ENCODE measurements at regions not wholly inside any gene's neighbourhood (a gene's known extent, or its start where the extent isn't known, plus 50 kb on each side); places are given as distances from the start of the nearest gene placed in this dataset.

- no peak for DNase-seq
Measured at GRCh38 chr3:16810593-16811367, 74.0 kb upstream of the PLCL2 start.

- DNase-seq, result no peak
Measured at GRCh38 chr3:16811950-16812349, 72.8 kb upstream of the PLCL2 start.

GRCh38 chr3:16813336-16813735, 71.4 kb upstream of the PLCL2 start:
- DNase-seq, result peak; percentile 12

GRCh38 chr3:16816048-16816780, 68.5 kb upstream of the PLCL2 start:
- no peak for DNase-seq

- peak; percentile 59 for DNase-seq
Measured at GRCh38 chr3:16817197-16817596, 67.6 kb upstream of the PLCL2 start.

GRCh38 chr3:16818194-16818593, 66.6 kb upstream of the PLCL2 start:
- DNase-seq, result no peak

GRCh38 chr3:16818945-16819344, 65.8 kb upstream of the PLCL2 start:
- DNase-seq, result no peak

DNA sequence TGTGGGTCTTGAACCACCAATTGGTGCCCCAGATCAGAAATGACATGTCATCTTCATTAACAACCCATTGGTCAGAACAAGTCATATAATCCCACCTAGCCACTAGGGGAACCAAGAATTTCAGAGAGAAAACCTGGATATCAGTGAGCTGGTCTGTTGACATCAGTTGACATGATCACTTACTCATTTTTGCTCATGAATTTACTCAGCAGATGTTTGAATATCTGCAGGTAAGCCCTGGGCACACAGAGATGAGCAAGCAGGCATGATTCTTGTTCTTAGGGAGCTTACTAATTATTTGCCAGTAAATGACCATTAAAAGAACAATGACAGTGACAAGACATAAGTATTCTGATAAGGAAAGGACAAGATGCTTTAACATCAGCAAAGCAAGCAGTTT, 64.3 kb upstream of the PLCL2 start:
- no peak for DNase-seq

DNA sequence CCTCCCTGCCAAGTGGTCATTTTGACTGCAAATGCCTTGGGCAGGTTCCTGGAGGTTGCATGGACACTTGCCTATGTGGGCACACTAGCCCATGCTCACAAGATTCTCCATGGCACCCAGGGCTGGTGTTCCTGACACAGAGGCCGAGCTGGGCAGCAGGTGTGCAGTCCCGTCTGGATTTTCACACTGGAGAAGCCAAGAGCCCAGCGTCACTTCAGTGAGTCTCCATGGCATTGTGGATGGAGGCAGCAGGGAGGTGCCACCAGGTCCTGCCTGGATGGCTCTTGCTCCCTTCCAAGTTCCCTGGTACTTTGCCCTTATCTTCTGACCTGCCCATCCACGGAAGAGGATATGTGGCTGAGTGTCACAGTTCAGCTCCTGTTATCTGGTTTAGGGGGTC, 63.7 kb upstream of the PLCL2 start:
- DNase-seq, result no peak

GRCh38 chr3:16824081-16824696, 60.6 kb upstream of the PLCL2 start:
- peak; percentile 81 for DNase-seq

GRCh38 chr3:16825617-16826204, 59.0 kb upstream of the PLCL2 start:
- no peak for DNase-seq

GRCh38 chr3:16828815-16829214, 55.9 kb upstream of the PLCL2 start:
- DNase-seq, result peak; percentile 39

- no peak for DNase-seq
Measured at GRCh38 chr3:16831846-16832245, 52.9 kb upstream of the PLCL2 start.

DNA sequence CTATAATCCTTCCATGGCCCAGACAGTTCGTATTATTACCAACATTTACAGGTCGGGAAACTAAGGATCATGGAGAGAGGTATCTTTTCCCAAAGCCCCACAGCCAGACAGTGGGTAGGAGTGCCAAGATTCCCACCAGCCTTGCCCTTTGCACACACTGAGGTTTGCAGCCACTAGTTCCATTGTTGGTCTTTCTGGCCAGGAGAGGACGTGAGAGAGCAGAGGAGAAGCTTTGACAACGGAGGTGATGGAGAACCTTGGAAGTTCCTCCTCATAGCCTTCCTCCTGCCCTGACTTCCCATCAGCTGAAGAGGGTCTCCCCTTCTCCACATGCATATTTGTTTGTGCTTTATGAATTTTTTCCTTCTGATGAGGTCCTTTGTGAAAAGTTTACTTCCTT, 50.5 kb upstream of the PLCL2 start:
- no peak for DNase-seq

GRCh38 chr3:16834753-16835152, 50.0 kb upstream of the PLCL2 start:
- DNase-seq, result no peak

All from NCI-H82 (cell line).